ENCODE measurements at regions not wholly inside any gene's neighbourhood (a gene's known extent, or its start where the extent isn't known, plus 50 kb on each side); places are given as distances from the start of the nearest gene placed in this dataset.
"Not testable (repeated sequence)": the region's sequence is repeated elsewhere in the genome, so short reads cannot be mapped to it uniquely, and the experiment has no call there.

DNA sequence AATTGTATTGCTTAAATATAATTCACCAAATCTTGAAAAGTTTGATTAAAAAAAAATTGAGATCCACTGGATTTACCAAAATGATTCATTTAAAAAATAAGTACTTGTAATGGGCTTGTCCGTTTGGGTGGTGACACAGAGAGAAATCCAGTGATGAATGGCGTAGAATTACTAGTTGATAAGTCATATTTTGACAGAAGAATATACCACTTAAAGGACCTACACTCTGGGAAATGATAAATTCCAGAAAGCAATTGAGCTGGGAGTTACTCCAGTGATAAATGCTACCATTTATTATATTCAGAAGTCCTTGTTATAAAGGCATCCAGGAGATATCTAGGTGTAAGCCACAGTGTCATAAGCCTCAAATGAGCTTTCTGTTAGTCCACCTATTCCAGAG is 141.8 kb upstream of the CFAP20DC start:
- ChIA-PET CTCF (no interaction called here), POLR2A (no interaction called here)

DNA sequence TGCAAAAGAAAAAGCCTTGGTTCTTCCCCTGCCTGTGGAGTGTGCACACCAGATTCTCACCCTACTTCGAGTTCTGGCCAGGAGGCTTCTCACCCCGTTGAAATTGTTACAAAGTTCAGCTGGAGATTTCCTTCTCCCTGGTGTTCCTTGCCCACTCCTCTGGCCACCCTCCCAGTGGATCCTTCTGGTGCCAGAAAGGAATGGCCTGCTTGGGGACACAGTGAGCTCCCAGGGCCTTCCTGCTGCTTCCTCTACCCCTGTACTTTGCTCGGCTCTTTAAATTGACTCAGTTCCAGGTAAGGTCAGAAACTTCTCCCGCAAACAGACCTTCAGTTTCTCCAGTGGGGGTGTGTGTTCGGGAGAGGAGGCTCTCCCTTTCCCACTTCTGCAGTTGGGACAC is 140.1 kb upstream of the CFAP20DC start:
- CTCF ChIA-PET: no interaction called here
- POLR2A ChIA-PET: no interaction called here

DNA sequence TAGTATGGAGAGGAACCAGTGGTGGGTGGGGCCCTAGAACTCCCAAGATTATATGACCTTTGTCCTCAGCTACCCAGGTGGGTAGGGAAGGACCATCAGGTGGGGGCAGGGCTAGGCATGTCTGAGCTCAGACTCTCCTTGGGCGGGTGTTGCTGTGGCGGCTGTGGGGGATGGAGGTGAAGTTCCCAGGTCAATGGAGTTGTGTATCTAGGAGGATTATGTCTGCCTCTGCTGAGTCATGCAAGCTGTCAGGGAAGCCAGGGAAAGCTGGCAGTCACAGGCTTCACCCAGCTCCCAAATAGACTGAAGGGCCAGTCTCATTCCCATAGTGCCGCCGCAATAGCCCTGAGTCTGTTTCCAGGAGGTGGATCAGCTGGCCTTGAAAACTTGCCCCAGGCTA is 139.7 kb upstream of the CFAP20DC start:
- ChIA-PET POLR2A (no interaction called here), CTCF (no interaction called here)

- ChIA-PET CTCF (no interaction called here), POLR2A (no interaction called here)
Measured at GRCh38 chr3:59186725-59187124, 136.9 kb upstream of the CFAP20DC start.

DNA sequence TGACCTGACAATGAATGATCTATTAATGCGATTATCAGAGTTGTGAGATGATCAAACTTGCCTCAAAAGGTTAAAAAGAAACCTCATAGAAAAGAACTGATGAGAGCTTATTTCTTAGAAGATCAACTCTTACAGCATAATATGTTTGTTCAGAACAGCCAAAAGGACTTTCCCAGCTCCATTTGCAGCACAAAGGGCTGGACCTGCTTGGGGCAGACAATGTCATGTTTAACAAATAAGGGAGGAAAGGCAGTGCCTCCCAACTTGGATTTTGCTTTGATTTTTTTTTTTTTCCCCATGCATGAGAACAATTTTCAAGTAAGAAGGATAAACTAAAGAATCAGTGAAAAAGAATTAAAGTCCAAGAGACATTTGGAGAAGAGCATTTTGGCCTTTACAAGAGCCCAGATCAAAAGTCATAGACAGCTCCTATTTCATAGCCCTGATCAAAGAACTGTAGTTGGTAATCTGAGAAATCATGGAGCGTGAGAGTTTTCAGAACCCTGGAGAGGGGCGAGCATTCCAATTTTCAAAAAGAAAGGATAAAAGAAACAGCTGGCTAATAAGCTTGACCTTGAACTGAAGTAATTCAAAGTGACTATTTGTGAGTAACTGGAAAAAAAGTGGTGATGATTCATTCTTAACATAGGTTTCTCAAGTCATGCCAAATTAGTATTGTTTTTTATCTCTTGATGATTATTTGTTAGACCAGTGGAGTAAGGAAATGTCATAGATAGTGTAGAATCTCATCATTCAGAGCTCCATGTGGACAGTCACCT is 136.0 kb upstream of the CFAP20DC start:
- ChIA-PET CTCF (no interaction called here), POLR2A (no interaction called here)

- ChIA-PET POLR2A (no interaction called here), CTCF (no interaction called here)
Measured at GRCh38 chr3:59180006-59180405, 130.2 kb upstream of the CFAP20DC start.

- ChIA-PET POLR2A (no interaction called here), CTCF (no interaction called here)
Measured at GRCh38 chr3:59178698-59179097, 128.9 kb upstream of the CFAP20DC start.

GRCh38 chr3:59171491-59171890 is 121.7 kb upstream of the CFAP20DC start:
- POLR2A ChIA-PET: no interaction called here
- CTCF ChIA-PET: no interaction called here

DNA sequence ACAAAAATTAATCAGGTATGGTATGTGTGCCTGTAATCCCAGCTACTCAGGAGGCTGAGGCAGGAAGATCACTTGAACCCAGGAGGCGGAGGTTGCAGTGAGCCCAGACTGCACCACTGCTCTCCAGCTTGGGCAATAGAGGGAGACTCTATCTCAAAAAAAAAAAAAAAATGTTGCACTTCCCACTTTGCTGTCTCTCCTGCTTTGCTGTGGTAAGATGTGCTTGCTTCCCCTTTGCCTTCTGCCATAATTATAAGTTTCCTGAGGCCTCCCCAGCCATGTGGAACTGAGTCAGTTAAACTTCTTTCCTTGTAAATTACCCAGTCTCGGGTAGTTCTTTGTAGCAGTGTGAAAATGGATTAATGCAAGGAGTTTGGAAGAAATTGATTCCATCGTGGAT is 120.3 kb upstream of the CFAP20DC start:
- POLR2A ChIA-PET: not testable (repeated sequence)

GRCh38 chr3:59167756-59168155 is 117.9 kb upstream of the CFAP20DC start:
- ChIA-PET POLR2A (no interaction called here), CTCF (no interaction called here)

More for the DNA sequence above, 120.3 kb upstream of the CFAP20DC start:
- CTCF ChIA-PET: not testable (repeated sequence)

DNA sequence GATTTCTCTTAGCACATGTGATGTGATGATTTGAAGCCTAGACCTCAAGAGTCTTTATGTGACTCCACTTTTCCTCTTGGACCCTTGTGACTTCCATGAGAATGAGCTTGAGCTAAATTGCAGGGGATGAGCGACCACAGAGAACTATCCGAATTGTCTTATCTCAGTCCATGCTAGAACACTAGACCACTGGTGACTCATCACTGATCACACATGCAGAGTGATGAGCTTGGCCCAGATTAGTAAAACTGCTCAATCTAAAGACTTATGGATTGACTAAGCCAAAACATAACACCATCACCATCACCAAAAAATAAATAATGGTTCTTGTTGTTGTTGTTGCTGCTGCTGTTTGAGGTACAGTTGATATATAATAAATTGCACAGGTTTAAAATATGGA is 114.1 kb upstream of the CFAP20DC start:
- CTCF ChIA-PET: interaction anchor here (0.7 kb wide), 2 partner anchors 538 to 809 kb away, joined by 3 to 4 read pairs; no protein-coding TSS in a partner anchor

GRCh38 chr3:59161048-59161447 is 111.2 kb upstream of the CFAP20DC start:
- ChIA-PET CTCF (no interaction called here), POLR2A (no interaction called here)

More for the DNA sequence above, 114.1 kb upstream of the CFAP20DC start:
- POLR2A ChIA-PET: no interaction called here

DNA sequence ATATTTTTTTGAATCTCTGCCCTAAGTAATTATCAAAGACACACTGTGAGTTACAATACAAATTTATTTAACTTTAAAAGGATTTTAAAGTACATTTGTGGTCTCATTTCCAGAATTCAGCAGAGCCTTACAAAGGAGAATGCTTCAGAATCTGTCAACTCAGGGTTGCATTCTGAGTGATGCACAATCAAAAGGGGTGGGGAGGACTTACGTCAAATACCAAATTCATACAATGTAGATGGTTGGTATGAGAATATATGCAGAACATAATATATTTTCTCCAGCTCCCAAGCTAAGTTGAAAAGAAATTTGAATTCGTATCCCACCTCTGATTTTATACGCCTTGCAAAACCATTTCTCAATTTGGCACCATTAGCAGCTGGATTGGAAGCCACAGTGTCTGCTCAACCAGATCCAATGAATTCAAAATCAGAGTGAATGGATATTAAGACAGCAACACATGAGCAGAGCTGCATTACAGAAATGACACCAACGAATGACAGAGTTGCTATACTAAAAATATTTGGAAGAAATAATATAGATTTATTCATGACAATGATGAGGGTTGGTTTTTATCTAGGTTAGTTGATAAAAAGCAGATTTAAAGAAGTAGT is 110.4 kb upstream of the CFAP20DC start:
- ChIA-PET CTCF (no interaction called here), POLR2A (no interaction called here)

GRCh38 chr3:59153648-59154047 is 103.8 kb upstream of the CFAP20DC start:
- POLR2A ChIA-PET: no interaction called here
- CTCF ChIA-PET: no interaction called here

DNA sequence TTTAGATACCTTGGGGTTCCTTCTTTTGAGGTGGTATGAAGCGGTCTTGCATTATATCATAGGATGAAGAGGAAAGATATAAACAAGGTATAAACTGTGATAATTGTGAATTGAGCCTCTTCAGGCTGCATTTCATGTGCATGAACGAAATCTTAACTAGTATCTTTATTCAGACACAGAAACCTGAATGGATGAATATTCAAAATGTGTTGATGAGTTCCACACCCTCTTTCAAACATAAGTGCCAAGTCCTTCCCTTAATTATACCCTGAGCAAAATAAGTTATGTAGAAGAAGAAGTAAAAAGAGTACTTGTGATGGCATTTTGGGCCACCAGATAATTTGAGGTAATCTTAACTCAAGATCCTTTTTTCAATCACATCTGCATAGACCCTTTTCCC is 103.1 kb upstream of the CFAP20DC start:
- ChIA-PET POLR2A (no interaction called here), CTCF (no interaction called here)

- ChIA-PET CTCF (no interaction called here), POLR2A (no interaction called here)
Measured at GRCh38 chr3:59150039-59150438, 100.2 kb upstream of the CFAP20DC start.

- CTCF ChIA-PET: no interaction called here
- POLR2A ChIA-PET: no interaction called here
Measured at GRCh38 chr3:59149166-59149565, 99.3 kb upstream of the CFAP20DC start.

DNA sequence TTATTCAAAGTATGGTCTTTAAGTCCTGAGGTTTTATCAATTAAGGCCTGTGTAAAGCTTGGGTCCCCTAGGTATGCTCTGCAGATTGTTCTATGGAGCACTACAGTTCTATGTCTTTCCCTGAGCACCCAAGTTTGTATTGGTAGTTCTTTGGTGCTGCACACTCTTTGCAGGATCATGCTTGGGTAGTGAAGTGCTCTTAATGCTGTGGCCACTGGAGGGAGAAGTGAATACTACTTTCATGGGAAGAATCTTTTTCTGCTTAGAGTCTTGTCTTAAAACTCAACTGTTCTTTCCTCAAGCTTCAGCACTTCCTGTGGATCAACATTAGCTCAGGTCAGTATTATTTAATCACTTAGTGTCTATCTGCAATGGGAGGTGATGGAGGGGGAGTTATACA is 93.6 kb upstream of the CFAP20DC start:
- CTCF ChIA-PET: no interaction called here
- POLR2A ChIA-PET: no interaction called here

- ChIA-PET CTCF (no interaction called here), POLR2A (no interaction called here)
Measured at GRCh38 chr3:59142556-59142955, 92.7 kb upstream of the CFAP20DC start.

DNA sequence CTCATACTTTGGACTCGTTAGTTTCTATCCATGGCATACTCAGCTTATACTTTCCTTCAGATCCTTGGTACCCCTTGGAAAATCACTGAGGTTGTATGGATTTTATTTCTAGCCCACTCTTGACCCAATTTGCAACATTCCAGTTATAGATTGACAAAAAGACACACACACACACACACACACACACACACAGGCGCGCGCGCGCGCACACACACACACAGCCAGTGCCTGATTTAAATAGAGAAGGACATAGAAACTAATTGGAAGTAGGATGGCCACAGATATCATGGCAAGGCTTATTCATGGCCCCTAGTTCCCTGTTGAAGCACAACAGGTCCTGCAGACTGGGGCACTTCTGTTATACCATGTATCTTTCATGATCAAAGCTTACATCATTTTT is 89.1 kb upstream of the CFAP20DC start:
- ChIA-PET CTCF (no interaction called here), POLR2A (no interaction called here)

DNA sequence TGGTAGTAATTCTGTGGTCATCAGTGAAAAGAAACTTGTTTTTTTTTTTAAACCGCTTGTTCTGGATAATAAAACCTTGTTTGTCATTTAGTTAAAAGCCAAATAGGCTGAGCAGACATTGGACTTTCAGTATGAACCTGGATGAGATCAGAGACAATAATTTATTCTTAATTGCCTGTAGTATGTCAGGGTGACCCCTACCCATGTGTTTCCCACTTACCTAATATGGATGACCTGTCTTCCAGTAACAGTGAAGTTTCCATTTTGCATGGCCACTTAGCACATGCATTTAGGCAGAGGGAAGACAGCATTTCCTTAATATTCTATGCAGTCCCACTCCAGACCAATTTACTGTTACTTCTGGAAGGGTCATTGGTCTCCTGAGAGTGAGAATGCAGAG is 87.6 kb upstream of the CFAP20DC start:
- POLR2A ChIA-PET: no interaction called here

GRCh38 chr3:59136081-59136480 is 86.3 kb upstream of the CFAP20DC start:
- ChIA-PET POLR2A (no interaction called here), CTCF (no interaction called here)

More for the DNA sequence above, 87.6 kb upstream of the CFAP20DC start:
- CTCF ChIA-PET: no interaction called here

All from activated CD8-positive, alpha-beta memory T cell treated with anti-CD3 and anti-CD28 coated beads for 36 hours (primary cell).